ENCODE measurements at regions not wholly inside any gene's neighbourhood (a gene's known extent, or its start where the extent isn't known, plus 50 kb on each side); places are given as distances from the start of the nearest gene placed in this dataset.
"Not testable (repeated sequence)": the region's sequence is repeated elsewhere in the genome, so short reads cannot be mapped to it uniquely, and the experiment has no call there.

DNA sequence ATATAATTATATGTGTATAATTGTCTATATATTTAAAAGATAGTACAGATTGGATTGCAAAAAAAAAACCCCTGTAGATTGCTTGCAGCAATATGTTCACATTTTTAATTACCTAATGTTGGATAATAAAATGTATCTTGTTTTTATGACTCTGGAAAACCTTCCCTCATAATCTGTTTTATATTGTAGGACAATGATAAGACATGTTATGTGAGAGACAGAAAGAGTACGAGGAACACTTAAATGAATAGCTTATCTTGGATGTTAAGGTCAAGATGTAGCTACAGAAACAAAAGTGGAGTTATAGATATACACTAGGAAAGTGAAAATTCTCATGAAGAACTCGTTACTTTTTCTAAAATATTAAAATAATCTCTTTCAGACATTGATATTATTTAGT, 691.6 kb upstream of the IMPG1 start:
- no peak for DNase-seq

GRCh38 chr6:76752841-76753240, 680.4 kb upstream of the IMPG1 start:
- DNase-seq = no peak

DNA sequence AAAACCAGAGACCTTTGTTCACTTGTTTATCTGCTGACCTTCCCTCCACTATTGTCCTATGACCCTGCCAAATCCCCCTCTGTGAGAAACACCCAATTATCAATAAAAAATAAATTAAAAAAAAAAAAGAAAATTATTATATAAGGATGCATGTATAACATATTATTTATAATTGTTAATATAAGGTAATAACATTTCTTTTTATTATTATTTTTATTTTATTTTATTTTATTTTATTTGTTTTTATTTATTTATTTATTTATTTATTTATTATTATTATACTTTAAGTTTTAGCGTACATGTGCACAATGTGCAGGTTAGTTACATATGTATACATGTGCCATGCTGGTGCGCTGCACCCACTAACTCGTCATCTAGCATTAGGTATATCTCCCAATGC, 672.9 kb upstream of the IMPG1 start:
- not testable (repeated sequence) for DNase-seq

DNA sequence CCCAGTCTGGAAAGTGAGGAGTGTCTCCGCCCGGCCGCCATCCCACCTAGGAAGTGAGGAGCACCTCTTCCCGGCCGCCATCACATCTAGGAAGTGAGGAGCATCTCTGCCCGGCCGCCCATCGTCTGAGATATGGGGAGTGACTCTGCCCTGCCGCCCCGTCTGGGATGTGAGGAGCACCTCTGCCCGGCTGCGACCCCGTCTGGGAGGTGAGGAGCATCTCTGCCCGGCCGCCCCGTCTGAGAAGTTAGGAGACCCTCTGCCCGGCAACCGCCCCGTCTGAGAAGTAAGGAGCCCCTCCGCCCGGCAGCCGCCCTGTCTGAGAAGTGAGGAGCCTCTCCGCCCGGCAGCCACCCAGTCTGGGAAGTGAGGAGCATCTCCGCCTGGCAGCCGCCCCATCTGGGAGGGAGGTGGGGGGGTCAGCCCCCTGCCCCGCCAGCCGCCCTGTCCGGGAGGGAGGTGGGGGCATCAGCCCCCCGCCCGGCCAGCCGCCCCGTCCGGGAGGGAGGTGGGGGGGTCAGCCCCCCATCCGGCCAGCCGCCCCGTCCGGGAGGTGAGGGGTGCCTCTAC, 671.8 kb upstream of the IMPG1 start:
- not testable (repeated sequence) for DNase-seq

DNA sequence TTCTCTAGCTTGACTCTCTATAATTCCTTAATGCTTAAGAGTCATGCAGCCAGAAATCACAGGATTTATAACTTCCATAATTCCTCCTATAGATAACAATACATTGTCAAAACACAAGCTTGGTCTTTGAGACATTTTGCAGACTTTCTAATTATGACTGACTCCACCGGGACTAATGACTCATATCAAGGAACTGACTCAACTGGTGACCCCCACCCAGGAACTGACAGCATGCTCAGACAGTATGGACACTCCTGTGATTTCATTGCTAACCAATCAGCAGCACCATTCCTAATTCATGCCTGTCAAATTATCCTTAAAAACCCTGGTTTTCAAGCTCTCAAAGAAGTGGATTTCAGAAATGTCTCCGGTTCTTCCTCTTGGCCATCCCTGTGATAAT, 670.5 kb upstream of the IMPG1 start:
- DNase-seq = no peak

- DNase-seq = no peak
Measured at GRCh38 chr6:76719449-76719848, 647.0 kb upstream of the IMPG1 start.

- no peak for DNase-seq
Measured at GRCh38 chr6:76708641-76709331, 636.3 kb upstream of the IMPG1 start.

- no peak for DNase-seq
Measured at GRCh38 chr6:76707630-76708029, 635.2 kb upstream of the IMPG1 start.

- DNase-seq = no peak
Measured at GRCh38 chr6:76706631-76707030, 634.2 kb upstream of the IMPG1 start.

DNA sequence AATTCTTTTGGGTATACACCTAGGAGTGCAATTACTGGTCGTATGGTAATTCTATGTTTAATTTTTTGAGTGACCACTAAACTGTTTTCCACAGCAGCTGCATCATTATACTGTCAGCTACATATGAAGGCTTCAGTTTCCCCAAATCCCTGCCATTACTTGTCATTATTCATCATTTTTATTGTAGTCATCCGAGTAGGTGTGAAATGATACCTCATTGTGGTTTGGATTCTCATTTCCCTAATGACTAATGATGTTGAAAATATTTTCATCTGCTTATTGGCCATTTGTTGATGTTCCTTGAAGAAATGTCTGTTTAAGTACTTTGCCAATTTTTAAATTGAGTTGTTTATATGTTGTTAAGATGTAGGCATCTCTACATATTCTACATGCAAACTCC, 633.6 kb upstream of the IMPG1 start:
- no peak for DNase-seq

DNA sequence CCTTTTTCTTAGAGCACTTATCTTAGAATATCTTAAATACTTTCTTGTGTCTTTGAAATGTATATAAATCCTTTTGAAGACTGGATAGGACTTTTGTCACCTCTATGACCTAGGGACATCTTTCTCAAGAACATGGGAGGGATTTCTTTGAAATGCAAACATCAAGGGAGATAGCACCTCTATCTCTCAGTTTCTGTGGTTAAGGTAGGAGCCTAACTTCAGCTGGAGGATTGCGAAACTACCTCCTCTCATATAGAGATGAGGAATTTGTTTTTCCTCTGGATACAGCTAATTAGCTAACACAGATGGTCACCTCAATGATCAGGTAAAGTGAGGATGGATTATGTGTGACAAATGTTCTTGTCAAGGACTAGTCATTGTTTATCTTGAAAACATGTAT, 631.3 kb upstream of the IMPG1 start:
- no peak for DNase-seq

DNA sequence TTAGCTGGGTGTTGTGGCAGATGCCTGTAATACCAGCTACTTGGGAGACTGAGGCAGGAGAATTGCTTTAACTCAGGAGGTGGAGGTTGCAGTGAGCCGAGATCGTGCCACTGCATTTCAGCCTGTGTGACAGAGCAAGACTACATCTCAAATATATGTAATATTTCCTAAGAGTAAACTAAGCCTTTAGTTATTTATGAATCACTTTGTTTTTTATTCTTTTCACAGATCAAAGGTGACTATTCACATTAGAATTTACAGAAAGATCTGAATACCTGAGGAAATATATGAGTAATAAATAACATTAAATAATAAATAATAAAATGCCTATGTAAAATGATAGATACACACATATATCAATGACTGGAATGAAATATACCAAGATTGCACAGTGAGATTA, 630.8 kb upstream of the IMPG1 start:
- DNase-seq = no peak

DNA sequence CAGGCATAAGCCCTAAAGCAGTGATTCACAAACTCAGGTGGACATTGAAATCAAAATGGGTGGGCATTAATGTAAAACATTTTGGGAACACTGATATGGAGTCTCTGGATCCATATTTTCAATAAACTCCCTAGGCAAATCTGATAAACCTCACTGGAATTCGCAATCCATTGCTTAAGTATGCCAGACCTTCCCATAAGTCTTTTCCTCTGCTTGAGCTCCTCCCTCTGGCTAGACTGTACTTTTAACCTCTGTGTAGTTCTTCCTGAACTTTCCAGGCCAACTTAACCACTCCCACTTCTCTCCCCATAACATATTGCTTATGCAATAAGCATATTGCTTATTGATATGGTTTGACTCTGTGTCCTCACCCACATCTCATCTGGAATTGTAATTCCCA, 629.7 kb upstream of the IMPG1 start:
- no peak for DNase-seq

- DNase-seq = no peak
Measured at GRCh38 chr6:76701610-76702009, 629.1 kb upstream of the IMPG1 start.

DNA sequence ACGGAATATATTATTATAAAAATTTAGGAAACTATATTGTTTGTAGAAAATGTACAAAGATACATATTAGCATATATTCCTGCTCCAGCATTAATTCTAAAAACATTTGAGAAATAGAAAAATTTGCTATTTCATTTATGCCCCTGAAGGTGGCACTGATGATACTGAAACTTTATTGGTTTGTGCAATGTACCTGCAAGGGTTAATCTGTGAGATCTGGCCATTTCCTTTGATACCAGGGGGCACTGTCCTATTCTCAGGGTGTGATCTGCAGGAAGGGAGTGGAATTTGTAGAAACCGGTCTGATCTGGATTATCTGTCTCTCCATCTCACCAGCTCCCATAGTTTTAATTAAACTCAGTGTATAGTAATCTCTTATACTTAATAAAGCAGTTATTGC, 625.1 kb upstream of the IMPG1 start:
- no peak for DNase-seq

DNA sequence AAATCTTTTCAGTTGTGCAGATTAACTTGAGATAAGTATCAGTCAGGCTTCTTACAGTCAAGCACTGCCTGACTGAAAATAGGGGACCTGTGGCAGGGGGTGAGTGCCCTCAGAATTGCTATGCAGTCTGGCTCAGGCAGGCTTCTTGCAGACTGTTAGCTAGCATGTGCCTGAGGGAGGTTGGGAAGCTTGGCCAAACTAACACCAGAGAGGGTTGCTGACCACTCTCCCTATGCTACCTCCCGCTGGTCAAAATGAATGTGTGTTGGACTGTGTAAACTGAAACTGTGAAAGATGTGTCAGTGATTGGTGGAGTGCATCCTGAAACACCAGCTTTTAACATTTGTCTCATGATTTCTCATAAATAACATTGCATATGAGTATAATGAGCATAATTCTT, 622.3 kb upstream of the IMPG1 start:
- DNase-seq = no peak

GRCh38 chr6:76684875-76685274, 612.4 kb upstream of the IMPG1 start:
- DNase-seq = no peak

DNA sequence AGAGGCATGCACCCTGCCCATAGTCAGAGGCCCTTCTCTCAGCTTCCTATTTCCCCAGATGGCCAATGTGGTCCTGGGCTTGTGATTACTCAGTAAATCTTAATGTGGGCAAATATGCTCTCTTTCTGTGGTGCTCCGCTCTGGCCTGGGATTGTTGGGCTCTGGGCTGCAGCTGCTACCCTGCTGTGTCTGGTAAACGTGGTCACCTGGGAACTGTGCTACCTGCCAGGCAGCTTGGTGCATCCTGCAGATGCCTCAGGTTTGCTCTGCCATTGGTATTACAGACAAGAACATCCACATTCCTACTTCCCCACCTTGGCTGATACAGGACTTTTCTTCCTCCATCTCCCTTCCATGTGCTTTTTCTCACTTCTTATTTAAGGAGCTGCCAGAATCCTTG, 611.5 kb upstream of the IMPG1 start:
- DNase-seq = no peak

DNA sequence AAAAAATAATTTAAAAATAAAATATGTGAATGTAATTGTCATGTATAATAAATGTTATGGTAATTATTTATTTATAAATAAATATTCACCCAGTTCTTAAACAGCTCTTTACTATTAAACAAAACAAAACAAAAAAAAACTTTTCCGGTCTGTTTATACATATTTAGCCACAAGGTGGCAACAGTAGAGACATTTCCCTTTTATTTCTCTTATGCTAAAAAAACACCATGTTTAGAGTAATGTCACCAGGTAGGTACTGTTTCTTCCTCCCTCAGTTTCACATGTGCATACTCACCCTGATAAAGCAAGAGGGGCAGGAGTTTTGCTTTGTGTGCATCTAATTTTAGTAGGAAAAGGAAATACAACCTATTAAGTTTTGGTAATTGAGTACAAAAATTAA, 610.4 kb upstream of the IMPG1 start:
- no peak for DNase-seq

- no peak for DNase-seq
Measured at GRCh38 chr6:76681781-76682180, 609.3 kb upstream of the IMPG1 start.

DNA sequence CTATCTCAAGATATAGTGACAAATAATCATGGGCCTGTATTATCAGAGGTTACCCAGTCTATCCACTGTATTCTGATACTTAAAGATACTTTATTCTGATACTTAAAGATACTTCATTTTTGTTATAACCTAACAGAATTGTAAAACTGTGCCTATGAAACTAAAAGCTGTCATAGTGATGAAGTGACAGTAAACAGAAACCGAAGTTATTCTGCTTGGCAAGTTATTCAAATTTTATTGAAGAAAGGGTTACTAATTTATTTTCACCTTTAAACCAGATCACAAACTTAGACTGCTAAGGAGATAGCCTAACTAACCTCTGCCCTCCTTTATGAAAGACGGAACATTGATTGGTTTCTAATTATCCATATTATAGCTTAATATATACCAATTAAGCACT, 604.6 kb upstream of the IMPG1 start:
- no peak for DNase-seq

GRCh38 chr6:76671751-76672150, 599.3 kb upstream of the IMPG1 start:
- no peak for DNase-seq

GRCh38 chr6:76644231-76644630, 571.8 kb upstream of the IMPG1 start:
- DNase-seq = no peak

DNA sequence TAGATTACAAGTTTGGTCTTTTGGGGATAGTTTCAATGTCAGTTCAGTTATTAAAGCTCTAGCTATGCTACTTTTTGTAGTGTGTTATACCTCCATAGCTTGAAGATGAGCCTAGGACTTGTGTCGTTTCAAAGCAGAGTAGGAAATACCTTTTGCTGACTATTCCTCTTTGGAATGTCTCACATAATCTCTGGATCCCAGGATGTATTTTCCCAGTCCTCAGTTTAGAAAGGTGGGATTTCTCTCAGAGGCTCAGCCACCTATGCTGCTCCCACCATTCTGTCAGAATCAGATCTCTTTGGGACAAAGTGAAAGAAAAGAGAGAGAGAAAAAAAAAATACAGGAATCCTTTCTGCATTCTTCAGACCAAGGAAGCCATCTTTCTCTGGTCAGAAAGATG, 567.5 kb upstream of the IMPG1 start:
- DNase-seq = no peak

GRCh38 chr6:76634695-76635094, 562.2 kb upstream of the IMPG1 start:
- DNase-seq = no peak
